ENCODE measurements at regions not wholly inside any gene's neighbourhood (a gene's known extent, or its start where the extent isn't known, plus 50 kb on each side); places are given as distances from the start of the nearest gene placed in this dataset.

- no peak for TF ChIP-seq TEAD4 (IDR thresholded peaks at IDR 0.05)
- TF ChIP-seq MAX (IDR thresholded peaks at IDR 0.05) = no peak
- no peak for TF ChIP-seq RAD21 (IDR thresholded peaks at IDR 0.05; ENCODE audit: low read depth)
- no peak for TF ChIP-seq REST (IDR thresholded peaks at IDR 0.05; ENCODE audit: low read depth)
- TF ChIP-seq USF1 (IDR thresholded peaks at IDR 0.05) = no peak
- no peak for TF ChIP-seq EGR1 (IDR thresholded peaks at IDR 0.05)
- TF ChIP-seq CREB1 (IDR thresholded peaks at IDR 0.05; ENCODE audit: low read depth) = no peak
- TF ChIP-seq CEBPB (IDR thresholded peaks at IDR 0.05) = no peak
- TF ChIP-seq TAF1 (IDR thresholded peaks at IDR 0.05; ENCODE audit: low read depth) = no peak
- TF ChIP-seq TCF12 (IDR thresholded peaks at IDR 0.05; ENCODE audit: low read depth) = no peak
- TF ChIP-seq NFIC (IDR thresholded peaks at IDR 0.05) = no peak
- TF ChIP-seq YY1 (IDR thresholded peaks at IDR 0.05; ENCODE audit: low read depth) = no peak
Observed at GRCh38 chr10:44799966-44800365, 111.2 kb upstream of the TMEM72 start.

GRCh38 chr10:44801383-44802327 lies 109.5 kb upstream of the TMEM72 start:
- TF ChIP-seq RAD21 (IDR thresholded peaks at IDR 0.05; ENCODE audit: low read depth) = 0 out of 2 replicates have a peak, but pooled peaks have one; percentile 4
- peak; percentile 65; the same call in 1 of the 2 replicates for TF ChIP-seq FOXM1 (IDR thresholded peaks at IDR 0.05; ENCODE audit: borderline replicate concordance, low read depth)
- TF ChIP-seq REST (IDR thresholded peaks at IDR 0.05; ENCODE audit: low read depth) = no peak
- 0 out of 2 replicates have a peak, but pooled peaks have one; percentile 28 for TF ChIP-seq YY1 (IDR thresholded peaks at IDR 0.05; ENCODE audit: low read depth)
- no peak for TF ChIP-seq TAF1 (IDR thresholded peaks at IDR 0.05; ENCODE audit: low read depth)
- peak; percentile 88 for TF ChIP-seq TEAD4 (IDR thresholded peaks at IDR 0.05)
- 0 out of 2 replicates have a peak, but pooled peaks have one; percentile 24 for TF ChIP-seq USF1 (IDR thresholded peaks at IDR 0.05)
- TF ChIP-seq ZBTB7A (IDR thresholded peaks at IDR 0.05; ENCODE audit: low read depth) = no peak
- peak; percentile 60; the same call in 1 of the 2 replicates for TF ChIP-seq CEBPB (IDR thresholded peaks at IDR 0.05)
- no peak for TF ChIP-seq EGR1 (IDR thresholded peaks at IDR 0.05)
- peak; percentile 99 for TF ChIP-seq NFIC (IDR thresholded peaks at IDR 0.05)
- peak; percentile 58 for TF ChIP-seq MAX (IDR thresholded peaks at IDR 0.05)
- peak; percentile 85 for TF ChIP-seq EP300 (IDR thresholded peaks at IDR 0.05; ENCODE audit: borderline replicate concordance)
- peak; percentile 92 for TF ChIP-seq TCF12 (IDR thresholded peaks at IDR 0.05; ENCODE audit: low read depth)
- peak; percentile 72; the same call in 1 of the 2 replicates for TF ChIP-seq CREB1 (IDR thresholded peaks at IDR 0.05; ENCODE audit: low read depth)

- TF ChIP-seq RAD21 (IDR thresholded peaks at IDR 0.05; ENCODE audit: low read depth) (no peak), USF1 (IDR thresholded peaks at IDR 0.05) (no peak), CREB1 (IDR thresholded peaks at IDR 0.05; ENCODE audit: low read depth) (no peak), ZBTB7A (IDR thresholded peaks at IDR 0.05; ENCODE audit: low read depth) (no peak), CEBPB (IDR thresholded peaks at IDR 0.05) (no peak), EP300 (IDR thresholded peaks at IDR 0.05; ENCODE audit: borderline replicate concordance) (no peak), TAF1 (IDR thresholded peaks at IDR 0.05; ENCODE audit: low read depth) (no peak), TEAD4 (IDR thresholded peaks at IDR 0.05) (no peak), TCF12 (IDR thresholded peaks at IDR 0.05; ENCODE audit: low read depth) (no peak), EGR1 (IDR thresholded peaks at IDR 0.05) (no peak), REST (IDR thresholded peaks at IDR 0.05; ENCODE audit: low read depth) (no peak), YY1 (IDR thresholded peaks at IDR 0.05; ENCODE audit: low read depth) (no peak), MAX (IDR thresholded peaks at IDR 0.05) (no peak), NFIC (IDR thresholded peaks at IDR 0.05) (no peak), FOXM1 (IDR thresholded peaks at IDR 0.05; ENCODE audit: borderline replicate concordance, low read depth) (no peak)
Observed at GRCh38 chr10:44803862-44804261, 107.3 kb upstream of the TMEM72 start.
